ENCODE measurements at regions not wholly inside any gene's neighbourhood (a gene's known extent, or its start where the extent isn't known, plus 50 kb on each side); places are given as distances from the start of the nearest gene placed in this dataset.

GRCh38 chr3:157713101-157713500 is 209.9 kb upstream of the VEPH1 start:
- DNase-seq = no peak

GRCh38 chr3:157705258-157705657 is 202.0 kb upstream of the VEPH1 start:
- no peak for DNase-seq

DNA sequence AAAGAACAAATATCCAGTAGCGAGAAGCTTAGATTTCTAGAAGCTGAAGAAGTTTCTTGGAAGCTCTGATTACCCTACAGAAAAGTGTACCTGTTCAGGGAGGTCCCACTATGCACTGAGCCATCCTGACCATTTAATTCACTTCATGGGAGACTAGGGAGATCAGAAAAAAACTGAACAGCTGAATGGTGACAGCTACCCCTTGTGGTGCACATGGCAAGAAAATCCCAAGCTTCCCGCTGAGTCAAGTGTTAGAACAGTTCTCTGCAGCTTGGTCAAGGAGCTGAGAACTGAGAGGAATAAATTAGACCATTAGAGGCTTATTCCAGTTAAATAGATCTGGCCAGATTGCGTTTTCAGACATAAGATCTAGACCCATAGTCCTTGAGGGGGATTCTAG is 197.2 kb upstream of the VEPH1 start:
- no peak for DNase-seq

DNA sequence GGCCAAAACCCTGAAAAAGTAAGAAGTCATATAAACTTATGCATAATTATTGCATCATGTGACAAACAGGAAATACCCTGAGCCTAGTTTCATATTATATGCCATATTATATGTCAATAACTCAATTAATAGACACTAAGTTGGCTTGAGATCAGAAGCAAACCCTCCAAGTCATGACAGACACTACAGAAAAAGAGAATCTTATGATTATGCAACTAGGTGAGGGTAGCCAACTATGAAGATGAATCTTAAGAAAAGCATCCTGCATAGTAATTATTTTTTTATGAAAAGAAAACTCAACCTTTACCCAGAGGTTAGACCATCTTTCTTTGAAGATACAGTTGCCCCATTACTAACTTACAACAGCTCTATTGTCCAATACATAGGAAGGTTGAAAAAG is 192.4 kb upstream of the VEPH1 start:
- no peak for DNase-seq

DNA sequence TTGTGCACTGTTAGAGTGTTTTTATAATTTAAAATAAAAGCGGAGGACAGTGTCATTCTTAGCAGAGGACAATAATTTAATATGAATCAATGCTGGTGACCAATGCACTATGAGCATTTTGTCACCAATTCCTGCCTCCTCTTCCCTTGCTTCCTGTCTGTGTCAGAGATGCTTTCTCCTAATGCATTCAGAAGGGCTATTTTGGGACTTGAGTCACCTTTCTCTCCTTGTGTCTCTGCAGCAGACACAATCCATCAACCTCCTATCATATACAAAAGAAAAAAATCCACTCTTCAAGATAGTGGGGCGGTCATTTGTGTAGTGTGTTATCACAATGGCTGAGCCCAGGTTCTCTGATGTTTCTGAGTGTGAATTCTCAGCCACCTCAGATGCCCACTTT is 191.9 kb upstream of the VEPH1 start:
- no peak for DNase-seq

DNA sequence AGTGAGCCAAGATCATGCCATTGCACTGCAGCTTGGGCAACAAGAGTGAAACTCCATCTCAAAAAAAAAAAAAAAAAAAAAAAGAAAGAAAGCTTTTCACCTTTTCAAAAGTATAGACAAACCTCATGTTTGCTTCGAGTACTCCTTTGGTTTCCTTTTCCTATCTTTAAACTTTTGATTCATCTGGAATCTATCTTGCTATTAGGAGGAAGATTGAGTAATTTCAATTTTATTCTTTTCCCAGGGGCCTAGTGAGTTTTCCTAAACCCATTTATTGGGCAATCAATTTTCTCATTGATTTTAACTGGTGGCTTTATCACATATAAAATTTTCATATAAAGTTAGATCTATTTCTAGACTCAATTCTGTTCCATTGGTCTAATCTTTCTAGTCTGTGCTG is 190.5 kb upstream of the VEPH1 start:
- DNase-seq = no peak

DNA sequence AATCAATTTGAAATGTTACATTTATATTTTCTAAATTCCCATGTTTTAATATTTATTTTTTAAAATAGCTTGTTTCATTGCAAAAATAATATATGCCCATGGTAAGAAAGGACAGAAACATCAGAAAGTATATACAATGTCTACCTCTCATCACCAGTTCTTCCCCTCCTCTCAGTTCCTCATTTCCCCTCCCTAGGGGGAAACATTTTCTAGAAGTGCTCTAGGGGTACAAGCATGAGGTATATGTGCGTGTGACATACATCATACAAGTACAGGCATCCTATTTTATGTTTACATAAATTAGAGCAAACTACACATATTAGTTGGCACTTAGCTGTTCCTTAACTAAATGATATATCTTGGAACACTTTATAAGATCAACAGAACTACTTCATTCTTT is 189.3 kb upstream of the VEPH1 start:
- no peak for DNase-seq

- DNase-seq = no peak
Observed at GRCh38 chr3:157683668-157684067, 180.5 kb upstream of the VEPH1 start.

DNA sequence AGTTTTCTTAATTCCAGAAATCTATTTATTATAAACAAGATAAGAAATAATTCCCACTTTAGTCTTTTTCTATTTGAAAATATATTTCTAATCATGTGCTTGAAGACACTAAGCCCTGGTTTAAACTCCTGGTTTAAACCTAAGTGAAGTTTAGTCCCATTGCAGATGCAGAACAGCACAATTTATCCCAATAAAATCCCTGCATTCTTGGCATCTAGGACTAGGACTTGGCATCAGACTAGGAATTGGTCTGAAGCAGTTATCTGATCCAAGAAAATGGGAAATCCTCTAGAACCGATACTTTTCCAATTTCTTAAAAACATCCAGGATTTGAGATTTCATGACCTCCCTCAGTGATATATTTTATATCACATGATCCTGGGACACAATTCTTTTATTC is 168.8 kb upstream of the VEPH1 start:
- DNase-seq = no peak

DNA sequence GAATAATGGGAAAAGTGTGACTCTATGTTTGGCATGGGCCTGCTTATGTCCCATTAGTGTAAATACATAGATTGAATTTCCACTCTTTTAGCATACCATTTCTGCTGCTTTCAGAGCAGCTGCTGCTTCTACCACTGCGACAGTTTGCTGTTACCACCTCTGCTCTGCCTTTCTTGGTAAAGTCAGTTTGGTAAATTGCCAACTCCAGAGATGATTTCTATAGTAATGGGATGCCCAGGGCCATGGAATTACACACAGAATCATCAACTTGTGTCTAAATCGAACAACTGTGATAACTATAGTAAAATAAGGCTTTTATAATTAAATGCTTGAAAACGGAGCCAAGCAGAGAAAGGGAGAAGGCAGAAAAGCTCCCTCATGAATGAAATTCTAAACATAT is 168.4 kb upstream of the VEPH1 start:
- DNase-seq = no peak

GRCh38 chr3:157669416-157669815 is 166.2 kb upstream of the VEPH1 start:
- no peak for DNase-seq

- peak in 1 of 4 experiments; percentile 1 for DNase-seq
Observed at GRCh38 chr3:157667493-157667892, 164.3 kb upstream of the VEPH1 start.

DNA sequence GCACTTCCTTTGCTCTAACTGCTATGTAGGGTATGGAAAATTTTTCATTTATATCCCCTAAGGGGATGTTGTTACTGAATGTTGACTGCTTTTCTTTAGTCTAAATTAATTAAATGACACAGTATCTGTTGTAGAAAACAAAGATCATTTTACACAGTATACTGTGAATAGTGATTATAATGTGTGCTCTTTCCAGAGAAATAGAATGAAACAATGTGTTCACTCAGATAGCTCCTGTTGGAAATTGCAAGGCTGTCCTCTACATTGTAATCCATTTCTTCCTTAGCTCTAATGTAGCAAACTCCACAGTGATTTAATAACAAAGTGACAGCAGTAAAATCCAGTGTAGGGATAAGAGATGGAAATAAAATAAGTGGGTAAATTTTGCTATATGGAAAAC is 159.0 kb upstream of the VEPH1 start:
- DNase-seq = no peak

GRCh38 chr3:157660847-157661246 is 157.6 kb upstream of the VEPH1 start:
- no peak for DNase-seq

DNA sequence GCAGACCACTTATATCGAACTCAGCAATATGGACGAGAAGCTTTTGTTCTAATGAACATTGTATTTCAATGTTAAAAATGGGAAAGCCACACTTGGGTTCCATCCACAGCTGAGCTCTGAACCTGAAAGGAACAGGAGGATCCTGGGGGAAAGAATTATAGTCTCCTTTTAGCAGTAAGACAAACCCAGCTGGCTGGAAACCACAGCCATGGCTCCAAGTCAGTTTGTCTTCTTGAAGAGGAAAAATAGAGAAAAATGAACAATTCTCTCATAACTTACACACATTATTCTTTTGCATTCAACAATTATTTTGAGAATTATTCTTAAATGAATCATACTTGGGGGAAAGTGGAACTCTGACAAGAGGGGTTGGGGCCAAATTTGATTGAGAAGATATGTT is 149.2 kb upstream of the VEPH1 start:
- DNase-seq = no peak

GRCh38 chr3:157650699-157651098 is 147.5 kb upstream of the VEPH1 start:
- DNase-seq = no peak

DNA sequence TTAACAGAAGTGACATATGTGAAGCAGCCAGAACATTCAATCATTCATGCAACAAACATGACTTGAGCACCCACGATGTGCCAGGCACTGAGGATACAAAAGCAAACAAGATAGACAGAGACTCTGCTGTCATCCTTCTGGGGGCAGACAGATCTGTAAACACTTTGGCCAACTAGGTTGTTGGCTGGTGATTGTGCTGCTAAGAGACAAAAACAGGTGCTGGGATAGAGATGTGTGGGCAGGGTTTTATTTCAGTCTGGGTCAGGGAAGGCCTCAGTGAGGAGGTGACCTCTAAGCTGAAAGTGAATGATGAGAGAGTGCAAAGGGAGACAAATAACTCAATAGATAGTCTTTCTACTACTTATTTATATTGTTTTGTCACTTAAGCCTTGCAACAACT is 147.0 kb upstream of the VEPH1 start:
- DNase-seq = no peak

GRCh38 chr3:157649511-157649910 is 146.3 kb upstream of the VEPH1 start:
- DNase-seq = no peak

DNA sequence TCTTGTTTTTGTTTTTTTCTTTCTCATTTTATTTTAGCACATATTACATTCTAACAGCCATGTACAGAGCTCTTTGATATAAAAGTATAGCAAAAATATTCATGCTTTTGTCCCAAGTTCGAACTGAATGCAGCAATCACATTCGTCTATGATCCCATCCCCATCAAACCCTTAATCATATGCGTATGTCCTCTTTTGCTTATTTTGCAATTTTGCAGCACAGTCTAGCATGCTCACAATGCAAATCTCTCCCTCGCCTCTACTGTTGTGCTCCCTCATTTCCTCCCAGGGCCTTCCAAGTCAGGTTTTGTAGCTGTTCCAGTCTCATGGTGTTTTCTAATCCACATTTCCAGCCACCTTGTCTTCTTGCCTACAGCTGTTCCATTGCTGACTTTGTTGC is 144.6 kb upstream of the VEPH1 start:
- no peak for DNase-seq

DNA sequence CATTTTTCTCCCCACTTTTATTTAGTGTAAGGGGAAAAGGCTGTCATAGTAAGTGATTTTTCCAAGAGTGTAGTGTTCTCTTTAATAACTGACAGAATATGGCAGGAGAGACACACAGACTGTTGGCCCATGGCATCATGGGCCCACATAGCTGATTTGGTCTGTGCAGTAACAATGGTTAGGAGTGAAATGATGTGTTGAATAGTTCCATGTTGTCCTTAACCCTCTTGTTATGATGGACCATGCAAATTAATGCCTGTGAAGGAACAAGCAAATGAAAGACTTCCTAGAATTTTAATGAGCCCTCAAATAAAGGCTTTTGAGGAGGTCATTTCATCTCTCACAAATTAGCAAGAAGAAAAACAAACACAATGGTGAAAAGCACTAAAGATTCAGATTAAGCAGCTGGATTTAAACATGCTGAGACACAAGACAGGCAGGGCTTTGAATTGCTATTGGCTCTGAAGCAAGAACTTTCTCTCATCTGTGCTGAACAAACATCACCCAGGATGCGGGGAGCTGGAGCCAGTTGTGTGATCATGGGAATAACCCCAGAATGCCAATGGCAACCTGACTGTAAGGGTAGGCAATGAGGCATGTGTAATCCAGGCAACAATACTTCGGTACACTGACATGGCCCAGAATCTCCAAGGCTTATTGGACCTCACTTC is 136.7 kb upstream of the VEPH1 start:
- DNase-seq = no peak

DNA sequence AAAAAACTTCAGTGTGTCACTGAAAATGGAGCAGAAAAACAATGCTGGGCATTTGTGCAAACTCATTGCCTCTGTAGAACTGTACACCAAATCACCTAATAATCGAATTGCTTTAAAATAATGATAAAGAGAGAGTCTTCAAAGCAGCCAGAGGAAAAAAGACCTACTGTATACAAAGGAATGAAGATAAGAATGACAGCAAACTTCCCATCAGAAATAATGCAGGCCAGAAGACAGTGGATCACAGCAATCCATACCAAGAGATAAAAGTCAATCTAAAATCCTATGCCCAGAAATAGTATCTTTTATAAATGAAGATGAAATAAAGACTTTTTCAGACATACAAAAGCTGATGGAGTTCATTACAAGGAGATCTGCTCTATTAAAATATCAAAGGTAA is 134.7 kb upstream of the VEPH1 start:
- no peak for DNase-seq

- DNase-seq = no peak
Observed at GRCh38 chr3:157633241-157633640, 130.0 kb upstream of the VEPH1 start.

DNA sequence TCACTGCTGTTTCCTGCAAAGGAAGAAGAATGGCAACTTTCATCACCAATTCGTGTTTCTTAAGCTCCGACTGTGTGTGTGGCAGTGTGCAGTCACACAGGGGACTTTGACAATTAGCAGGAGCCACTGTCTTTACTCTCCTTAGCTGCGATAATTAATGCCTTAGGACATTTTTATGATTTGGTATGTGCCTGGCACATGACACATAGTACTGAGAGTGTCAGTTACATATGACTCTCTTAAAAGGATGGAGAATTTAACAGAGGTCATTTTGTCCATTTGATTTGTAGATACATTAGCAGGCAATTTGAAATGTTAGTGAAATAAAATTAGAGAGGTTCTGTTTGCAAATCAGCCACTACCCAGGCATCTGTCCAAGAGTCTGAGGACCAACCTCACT is 128.9 kb upstream of the VEPH1 start:
- no peak for DNase-seq

DNA sequence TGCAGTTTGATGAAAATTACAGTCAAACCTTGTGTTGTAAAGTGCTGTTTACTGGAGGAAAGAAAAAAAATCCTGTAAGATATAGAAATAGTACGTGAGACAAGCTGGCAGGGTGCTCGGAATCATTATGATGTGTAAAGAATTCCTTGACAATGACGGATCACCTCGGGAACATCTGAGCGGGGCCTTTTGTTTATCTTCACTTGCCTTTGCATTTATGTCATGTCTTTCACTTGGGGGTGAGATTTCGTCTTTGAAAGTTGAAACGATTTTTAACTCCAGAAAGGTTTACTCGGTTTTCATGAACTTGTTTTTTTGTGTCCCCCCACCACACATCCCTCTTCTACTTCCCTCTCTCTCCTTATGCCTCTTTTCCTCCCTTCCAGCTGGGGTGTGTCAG is 128.3 kb upstream of the VEPH1 start:
- DNase-seq = no peak

DNA sequence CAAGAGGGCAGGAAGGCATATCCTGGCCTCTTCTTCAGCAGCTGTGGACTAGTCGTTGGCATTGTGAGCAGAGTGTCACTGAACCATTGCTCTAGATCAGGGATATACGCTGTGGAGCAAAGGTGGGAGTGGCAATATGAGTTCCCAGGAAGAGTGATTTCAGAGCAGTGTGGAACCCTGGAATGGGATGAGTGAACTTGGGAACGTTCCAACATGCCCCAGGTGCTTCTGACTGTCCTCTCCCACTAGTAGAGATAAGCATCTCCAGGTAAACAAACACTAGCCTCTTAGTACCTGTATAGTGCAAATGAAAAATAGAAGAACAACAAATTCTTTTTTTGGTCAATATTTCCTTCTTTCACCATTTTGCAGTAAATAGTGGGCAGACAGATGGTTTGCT is 123.6 kb upstream of the VEPH1 start:
- no peak for DNase-seq

DNA sequence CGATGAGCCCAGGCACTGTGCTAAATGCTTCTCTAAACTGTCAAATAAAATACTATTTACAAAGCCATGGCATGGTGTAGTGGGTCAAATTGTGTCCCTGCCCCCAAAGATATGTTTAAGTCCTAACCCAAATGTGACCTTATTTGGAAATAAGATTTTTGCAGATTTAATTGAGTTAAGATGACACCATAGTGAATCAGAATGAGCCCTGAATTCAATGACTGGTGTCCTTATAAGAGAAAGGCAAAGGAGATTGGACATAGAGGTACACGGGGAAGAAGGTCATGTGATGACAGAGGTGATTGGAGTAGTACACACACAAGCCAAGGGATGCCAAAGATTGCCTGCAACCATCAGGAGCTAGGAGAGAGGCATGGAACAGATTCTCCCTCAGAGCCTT is 121.6 kb upstream of the VEPH1 start:
- no peak for DNase-seq
